ENCODE measurements at regions not wholly inside any gene's neighbourhood (a gene's known extent, or its start where the extent isn't known, plus 50 kb on each side); places are given as distances from the start of the nearest gene placed in this dataset.
A peak's percentile ranks its signal among the peaks of the same experiment; 100 is the strongest.

- no peak overlapping the region for H3K27ac ChIP-seq
- H3K36me3 ChIP-seq = no peaks in the 10 kb centered on the region
- H3K9me3 ChIP-seq = no peaks in the 10 kb centered on the region
- no peak overlapping the region for H3K4me3 ChIP-seq
- DNase-seq = peak in 1 of 3 donors; percentile 40
- H3K27me3 ChIP-seq = no peaks in the 10 kb centered on the region
- H3K4me1 ChIP-seq = no peaks in the 10 kb centered on the region
- TF ChIP-seq, protein P1, sequence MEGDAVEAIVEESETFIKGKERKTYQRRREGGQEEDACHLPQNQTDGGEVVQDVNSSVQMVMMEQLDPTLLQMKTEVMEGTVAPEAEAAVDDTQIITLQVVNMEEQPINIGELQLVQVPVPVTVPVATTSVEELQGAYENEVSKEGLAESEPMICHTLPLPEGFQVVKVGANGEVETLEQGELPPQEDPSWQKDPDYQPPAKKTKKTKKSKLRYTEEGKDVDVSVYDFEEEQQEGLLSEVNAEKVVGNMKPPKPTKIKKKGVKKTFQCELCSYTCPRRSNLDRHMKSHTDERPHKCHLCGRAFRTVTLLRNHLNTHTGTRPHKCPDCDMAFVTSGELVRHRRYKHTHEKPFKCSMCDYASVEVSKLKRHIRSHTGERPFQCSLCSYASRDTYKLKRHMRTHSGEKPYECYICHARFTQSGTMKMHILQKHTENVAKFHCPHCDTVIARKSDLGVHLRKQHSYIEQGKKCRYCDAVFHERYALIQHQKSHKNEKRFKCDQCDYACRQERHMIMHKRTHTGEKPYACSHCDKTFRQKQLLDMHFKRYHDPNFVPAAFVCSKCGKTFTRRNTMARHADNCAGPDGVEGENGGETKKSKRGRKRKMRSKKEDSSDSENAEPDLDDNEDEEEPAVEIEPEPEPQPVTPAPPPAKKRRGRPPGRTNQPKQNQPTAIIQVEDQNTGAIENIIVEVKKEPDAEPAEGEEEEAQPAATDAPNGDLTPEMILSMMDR (IDR thresholded peaks at IDR 0.05) = no peak
- no peak for TF ChIP-seq POLR2A (IDR thresholded peaks at IDR 0.05)
Measured at GRCh38 chr2:128781585-128782385, 463.1 kb upstream of the HS6ST1 start.

DNA sequence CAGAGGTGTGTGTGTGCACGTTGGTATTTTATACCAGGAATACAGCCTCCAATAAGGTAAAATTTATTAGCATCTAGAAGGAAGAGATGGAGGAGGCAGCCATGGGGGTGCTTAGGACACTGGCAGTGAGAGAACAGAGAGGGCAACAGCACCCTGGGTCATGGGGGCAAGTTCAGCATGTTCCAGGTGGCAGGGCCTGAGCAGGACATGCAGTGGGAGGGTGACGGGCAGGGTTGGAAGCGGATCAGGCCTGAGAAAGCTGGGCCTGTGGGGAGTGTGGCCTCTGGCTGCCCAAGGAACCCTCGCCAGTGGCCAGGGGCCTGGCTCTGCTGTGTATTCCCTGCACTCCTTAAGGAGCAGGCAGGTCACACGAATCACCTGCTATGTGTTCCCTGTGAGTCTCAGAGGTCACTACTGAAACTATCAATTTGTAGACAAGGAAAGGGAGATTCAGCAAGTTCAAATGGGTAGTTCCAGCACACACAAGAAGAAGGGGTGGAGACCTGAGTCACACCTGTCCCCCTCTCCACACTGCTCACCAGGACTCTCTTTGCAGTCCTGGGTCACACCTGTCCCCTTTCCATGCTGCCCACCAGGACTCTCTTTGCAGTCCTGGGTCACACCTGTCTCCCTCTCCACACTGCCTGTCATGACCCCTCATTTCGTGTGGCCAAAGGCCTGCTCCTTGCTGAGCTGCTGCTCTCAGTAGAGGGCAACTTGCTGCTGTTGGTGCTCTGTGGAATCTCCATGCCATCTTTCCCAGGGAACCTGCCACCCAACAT lies 463.9 kb upstream of the HS6ST1 start:
- Histone ChIP-seq H3K36me3 (no peaks in the 10 kb centered on the region), H3K4me3 (no peak overlapping the region), H3K27ac (no peak overlapping the region), H3K27me3 (no peaks in the 10 kb centered on the region), H3K9me3 (no peaks in the 10 kb centered on the region), H3K4me1 (no peaks in the 10 kb centered on the region)
- DNase-seq = peak in 1 of 3 donors; percentile 5
- TF ChIP-seq POLR2A (IDR thresholded peaks at IDR 0.05) = no peak
- TF ChIP-seq, protein P1 (IDR thresholded peaks at IDR 0.05) = no peak

- TF ChIP-seq, protein P1 (IDR thresholded peaks at IDR 0.05) = no peak
- no peak for TF ChIP-seq POLR2A (IDR thresholded peaks at IDR 0.05)
- no peak overlapping the region for H3K27ac ChIP-seq
Measured at GRCh38 chr2:128783193-128783671, 464.6 kb upstream of the HS6ST1 start.

DNA sequence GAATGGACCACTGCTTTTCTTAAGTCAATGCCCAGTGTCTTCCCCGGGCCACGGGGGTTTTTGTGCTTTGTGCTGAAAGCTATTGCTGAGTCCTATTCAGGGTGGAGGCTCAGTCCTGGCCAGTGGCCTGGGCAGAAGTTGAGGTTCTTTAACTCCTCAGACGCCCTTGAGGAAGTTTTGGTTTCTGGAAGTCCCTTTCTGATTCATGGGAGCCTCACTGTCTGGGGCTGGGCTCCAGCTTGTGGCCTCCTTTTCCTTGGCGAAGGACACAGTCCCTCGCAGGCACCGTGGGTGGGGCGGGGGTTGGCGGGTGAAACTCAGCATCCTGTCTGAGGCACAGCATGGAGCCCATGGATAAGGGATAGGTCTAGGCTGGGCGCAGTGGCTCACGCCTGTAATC lies 465.2 kb upstream of the HS6ST1 start:
- H3K9me3 ChIP-seq = no peaks in the 10 kb centered on the region
- no peak overlapping the region for H3K4me3 ChIP-seq
- no peaks in the 10 kb centered on the region for H3K36me3 ChIP-seq
- H3K27ac ChIP-seq = no peak overlapping the region
- no peaks in the 10 kb centered on the region for H3K27me3 ChIP-seq
- DNase-seq = no peak
- H3K4me1 ChIP-seq = no peaks in the 10 kb centered on the region
- TF ChIP-seq, protein P1 (IDR thresholded peaks at IDR 0.05) = no peak
- no peak for TF ChIP-seq POLR2A (IDR thresholded peaks at IDR 0.05)

More at GRCh38 chr2:128783193-128783671, 464.6 kb upstream of the HS6ST1 start:
- H3K36me3 ChIP-seq = no peaks in the 10 kb centered on the region
- no peaks in the 10 kb centered on the region for H3K27me3 ChIP-seq
- H3K9me3 ChIP-seq = no peaks in the 10 kb centered on the region
- H3K4me3 ChIP-seq = no peak overlapping the region
- no peaks in the 10 kb centered on the region for H3K4me1 ChIP-seq
- no peak for DNase-seq

- H3K36me3 ChIP-seq = no peaks in the 10 kb centered on the region
- DNase-seq = no peak
- TF ChIP-seq, protein P1 (IDR thresholded peaks at IDR 0.05) = no peak
- TF ChIP-seq POLR2A (IDR thresholded peaks at IDR 0.05) = no peak
- H3K4me3 ChIP-seq = no peak overlapping the region
- no peaks in the 10 kb centered on the region for H3K9me3 ChIP-seq
- no peaks in the 10 kb centered on the region for H3K4me1 ChIP-seq
- no peaks in the 10 kb centered on the region for H3K27me3 ChIP-seq
- no peak overlapping the region for H3K27ac ChIP-seq
Measured at GRCh38 chr2:128784626-128785306, 466.1 kb upstream of the HS6ST1 start.

Measured in Peyer's patch (tissue), 4 donors.